Osteoblast (primary cell): ENCODE measurements at regions not wholly inside any gene's neighbourhood (a gene's known extent, or its start where the extent isn't known, plus 50 kb on each side); places are given as distances from the start of the nearest gene placed in this dataset.

Experiments
- DNase-seq: peaks from one replicate; pipeline ENCODE4 v3.0.0; 2011; ENCODE audit warnings: low spot score, mixed read lengths; ENCODE audit not compliant: insufficient read length; ENCODE audit errors: missing footprints
- H2AFZ ChIP-seq: 2 replicates; pipeline ENCODE4 v1.6.0; 2011; ENCODE audit warnings: mild to moderate bottlenecking, low read length
- H3K27ac ChIP-seq: 2 replicates; pipeline ENCODE4 v1.5.1; 2011; ENCODE audit warnings: mild to moderate bottlenecking, low read depth, low read length, moderate library complexity
- H3K27me3 ChIP-seq: 2 replicates; pipeline ENCODE4 v1.6.0; 2012; ENCODE audit warnings: mild to moderate bottlenecking, control low read depth, inconsistent platforms, low read length, moderate library complexity; ENCODE audit not compliant: insufficient read depth
- H3K36me3 ChIP-seq: 2 replicates; pipeline ENCODE4 v1.5.1; 2011; ENCODE audit warnings: mild to moderate bottlenecking, low read length, control low read depth, moderate library complexity; ENCODE audit not compliant: insufficient read depth
- H3K4me1 ChIP-seq: 2 replicates; pipeline ENCODE4 v1.5.1; 2011; ENCODE audit warnings: mild to moderate bottlenecking, low read length, control low read depth, moderate library complexity; ENCODE audit not compliant: insufficient read depth
- H3K4me2 ChIP-seq: 2 replicates; pipeline ENCODE4 v1.6.0; 2011; ENCODE audit warnings: mild to moderate bottlenecking, low read length; ENCODE audit not compliant: insufficient read depth
- H3K4me3 ChIP-seq: fragments of 200-600 bp; sonication (generic); 3 replicates; pipeline ENCODE4 v1.5.1; 2012; ENCODE audit warnings: mild to moderate bottlenecking, low read length, inconsistent platforms; ENCODE audit not compliant: insufficient read depth
- H3K79me2 ChIP-seq: 2 replicates; pipeline ENCODE4 v1.6.0; 2012; ENCODE audit warnings: mild to moderate bottlenecking, low read length, control low read depth, inconsistent platforms; ENCODE audit not compliant: insufficient read depth
- H3K9me3 ChIP-seq: 2 replicates; pipeline ENCODE4 v1.5.1; 2011; ENCODE audit warnings: low read depth, low read length, control low read depth
- H4K20me1 ChIP-seq: 2 replicates; pipeline ENCODE4 v1.6.0; 2012; ENCODE audit warnings: mild to moderate bottlenecking, low read length, control low read depth; ENCODE audit not compliant: insufficient read depth
- CTCF ChIP-seq: IDR thresholded peaks from 2 replicates; pipeline ENCODE4 v1.5.1; 2011; ENCODE audit warnings: mild to moderate bottlenecking, low read depth, low read length, moderate library complexity; ENCODE audit errors: extremely low read depth

- Histone ChIP-seq H3K4me2 (no peak overlapping the region), H3K4me1 (peaks cover 5% of the 10 kb centered on the region), H3K79me2 (no peaks in the 10 kb centered on the region), H3K27me3 (peaks cover 5% of the 10 kb centered on the region), H3K36me3 (no peaks in the 10 kb centered on the region), H2AFZ (no peak overlapping the region), H3K9me3 (no peaks in the 10 kb centered on the region), H4K20me1 (no peaks in the 10 kb centered on the region), H3K27ac (no peak overlapping the region), H3K4me3 (no peak overlapping the region)
- DNase-seq, result no peak
- TF ChIP-seq CTCF, result no peak
These were observed 94.7 kb downstream of the DMRTA2 start for GRCh38 chr1:50328552-50328951.

- H3K4me1 ChIP-seq, result no peaks in the 10 kb centered on the region
- TF ChIP-seq CTCF, result no peak
These were observed 97.2 kb downstream of the DMRTA2 start for GRCh38 chr1:50326026-50326425.

GRCh38 chr1:50322579-50322978 is 100.7 kb downstream of the DMRTA2 start:
- H3K4me2 ChIP-seq, result no peak overlapping the region
- DNase-seq, result no peak
- no peak for TF ChIP-seq CTCF
- H3K4me1 ChIP-seq, result no peaks in the 10 kb centered on the region
- no peaks in the 10 kb centered on the region for H3K36me3 ChIP-seq
- no peaks in the 10 kb centered on the region for H4K20me1 ChIP-seq
- H2AFZ ChIP-seq, result no peak overlapping the region
- H3K9me3 ChIP-seq, result no peaks in the 10 kb centered on the region
- no peak overlapping the region for H3K27ac ChIP-seq
- H3K79me2 ChIP-seq, result no peaks in the 10 kb centered on the region
- H3K27me3 ChIP-seq, result no peaks in the 10 kb centered on the region
- H3K4me3 ChIP-seq, result no peak overlapping the region

More at GRCh38 chr1:50326026-50326425, 97.2 kb downstream of the DMRTA2 start:
- no peak overlapping the region for H2AFZ ChIP-seq
- DNase-seq, result no peak
- H3K9me3 ChIP-seq, result no peaks in the 10 kb centered on the region
- H3K36me3 ChIP-seq, result no peaks in the 10 kb centered on the region
- H3K4me2 ChIP-seq, result no peak overlapping the region
- H4K20me1 ChIP-seq, result no peaks in the 10 kb centered on the region
- no peaks in the 10 kb centered on the region for H3K79me2 ChIP-seq
- H3K27me3 ChIP-seq, result no peaks in the 10 kb centered on the region
- H3K4me3 ChIP-seq, result no peak overlapping the region
- no peak overlapping the region for H3K27ac ChIP-seq

GRCh38 chr1:50318428-50318827 is 104.8 kb downstream of the DMRTA2 start:
- H3K36me3 ChIP-seq, result no peaks in the 10 kb centered on the region
- H4K20me1 ChIP-seq, result no peaks in the 10 kb centered on the region
- DNase-seq, result no peak
- no peak overlapping the region for H3K4me2 ChIP-seq
- H3K27ac ChIP-seq, result no peak overlapping the region
- H3K4me1 ChIP-seq, result no peaks in the 10 kb centered on the region
- H3K4me3 ChIP-seq, result no peak overlapping the region
- no peaks in the 10 kb centered on the region for H3K79me2 ChIP-seq
- H2AFZ ChIP-seq, result no peak overlapping the region
- no peak for TF ChIP-seq CTCF
- H3K9me3 ChIP-seq, result no peaks in the 10 kb centered on the region
- no peaks in the 10 kb centered on the region for H3K27me3 ChIP-seq
